PC-9 (cell line): ENCODE measurements at regions not wholly inside any gene's neighbourhood (a gene's known extent, or its start where the extent isn't known, plus 50 kb on each side); places are given as distances from the start of the nearest gene placed in this dataset.

Experiments
- BruUV-seq: library from RNA; stranded (reverse); fragments of 400-500 nt; replicated peaks from 2 replicates; lab custom pipeline; 2021; lab: Mats Ljungman, UMichigan
- CTCF ChIA-PET: fragments of 300-600 bp; sonication (Branson Sonifier 250); formaldehyde crosslinking; loops from one replicate; lab custom pipeline; 2022; ENCODE audit warnings: antibody characterized with exemption; lab: Charles Lee
- POLR2A ChIA-PET: fragments of 300-600 bp; sonication (Branson Sonifier 250); formaldehyde crosslinking; loops from one replicate; lab custom pipeline; 2022; ENCODE audit warnings: antibody characterized with exemption; ENCODE audit not compliant: unreplicated experiment; lab: Charles Lee
- DNase-seq, 2 experiments: peaks; one replicate each; pipeline versions ENCODE4 v3.0.0 to v3.0.0-alpha.2; 2015 to 2022; ENCODE audit warnings: mixed read lengths in 1 of 2
- H2AFZ ChIP-seq: fragments of 200-600 bp; sonication (generic); 2 replicates; pipeline ENCODE4 v1.8.1; 2017; ENCODE audit warnings: antibody characterized with exemption
- H3F3A ChIP-seq: fragments of 200-600 bp; sonication (generic); 2 replicates; pipeline ENCODE4 v1.8.1; 2017; ENCODE audit warnings: antibody characterized with exemption, mild to moderate bottlenecking, low read depth; ENCODE audit not compliant: insufficient read depth
- H3K27ac ChIP-seq: fragments of 200-600 bp; sonication (generic); 2 replicates; pipeline ENCODE4 v1.6.1; 2016; ENCODE audit warnings: mixed run types
- H3K27me3 ChIP-seq: fragments of 200-600 bp; sonication (generic); 2 replicates; pipeline ENCODE4 v1.6.1; 2016; ENCODE audit warnings: low read depth, mixed run types; ENCODE audit not compliant: insufficient read depth
- H3K36me3 ChIP-seq: fragments of 200-600 bp; sonication (generic); 2 replicates; pipeline ENCODE4 v1.6.1; 2016; ENCODE audit warnings: low read depth, mixed run types
- H3K4me1 ChIP-seq: fragments of 200-600 bp; sonication (generic); replicated peaks from 2 replicates; pipeline ENCODE4 v1.6.1; 2016; ENCODE audit warnings: mixed run types; ENCODE audit not compliant: insufficient read depth
- H3K4me2 ChIP-seq: fragments of 200-600 bp; sonication (generic); 2 replicates; pipeline ENCODE4 v1.6.1; 2017; ENCODE audit warnings: mixed run types
- H3K4me3 ChIP-seq: fragments of 200-600 bp; sonication (generic); 2 replicates; pipeline ENCODE4 v1.6.1; 2016; ENCODE audit warnings: mixed run types
- H3K79me2 ChIP-seq: fragments of 200-600 bp; sonication (generic); 2 replicates; pipeline ENCODE4 v1.6.1; 2017; ENCODE audit warnings: low read depth, mixed run types
- H3K9me2 ChIP-seq: fragments of 200-600 bp; sonication (generic); 2 replicates; pipeline ENCODE4 v1.8.1; 2017; ENCODE audit warnings: mild to moderate bottlenecking; ENCODE audit not compliant: insufficient read depth
- H3K9me3 ChIP-seq: fragments of 200-600 bp; sonication (generic); 2 replicates; pipeline ENCODE4 v1.8.1; 2016; ENCODE audit warnings: low read depth; ENCODE audit not compliant: insufficient read depth
- H4K20me1 ChIP-seq: fragments of 200-600 bp; sonication (generic); 2 replicates; pipeline ENCODE4 v1.8.1; 2017; ENCODE audit not compliant: insufficient read depth
- CTCF ChIP-seq: fragments of 200-600 bp; sonication (generic); conservative IDR thresholded peaks from 2 replicates; pipeline ENCODE4 v1.6.1; 2017; ENCODE audit warnings: mixed run types, antibody characterized with exemption, mild to moderate bottlenecking, moderate library complexity
- EZH2 ChIP-seq: fragments of 200-600 bp; sonication (generic); IDR thresholded peaks from 2 replicates; pipeline ENCODE4 v1.8.0; 2017; ENCODE audit warnings: antibody characterized with exemption, low read depth
- intact Hi-C: fragments of 100-400 bp; cut with micrococcal nuclease; formaldehyde crosslinking; loops from one replicate; pipeline ENCODE4 v1.10.0; 2022; ENCODE audit not compliant: unreplicated experiment

- no peak for DNase-seq
- intact Hi-C loops, result no loop called here
- no peaks in the 10 kb centered on the region for H3K27me3 ChIP-seq
- BruUV-seq, result no TSS peak
- no peak for TF ChIP-seq CTCF
- TF ChIP-seq EZH2, result no peak
- ChIA-PET CTCF (no interaction called here), POLR2A (no interaction called here)
- H3K27ac ChIP-seq, result no peak overlapping the region
- H3K36me3 ChIP-seq, result no peaks in the 10 kb centered on the region
- no peaks in the 10 kb centered on the region for H3K79me2 ChIP-seq
- H3K9me3 ChIP-seq, result no peaks in the 10 kb centered on the region
- H2AFZ ChIP-seq, result no peak overlapping the region
- no peaks in the 10 kb centered on the region for H3F3A ChIP-seq
- no peak overlapping the region for H3K4me3 ChIP-seq
- H3K4me1 ChIP-seq, result no peaks in the 10 kb centered on the region
- no peaks in the 10 kb centered on the region for H4K20me1 ChIP-seq
- no peaks in the 10 kb centered on the region for H3K9me2 ChIP-seq
- no peak overlapping the region for H3K4me2 ChIP-seq
Observed at GRCh38 chr4:106463622-106464021, 95.0 kb upstream of the GIMD1 start.

- intact Hi-C loops, result no loop called here
- no peaks in the 10 kb centered on the region for H3K9me3 ChIP-seq
- no peaks in the 10 kb centered on the region for H3K9me2 ChIP-seq
- no peaks in the 10 kb centered on the region for H3K36me3 ChIP-seq
- H2AFZ ChIP-seq, result no peak overlapping the region
- TF ChIP-seq CTCF, result no peak
- no peak for TF ChIP-seq EZH2
- no TSS peak for BruUV-seq
- no peak overlapping the region for H3K4me2 ChIP-seq
- no peaks in the 10 kb centered on the region for H3K79me2 ChIP-seq
- ChIA-PET POLR2A (no interaction called here), CTCF (no interaction called here)
- no peak for DNase-seq
- H3K27ac ChIP-seq, result no peak overlapping the region
- no peaks in the 10 kb centered on the region for H4K20me1 ChIP-seq
- no peaks in the 10 kb centered on the region for H3K4me1 ChIP-seq
- H3K27me3 ChIP-seq, result no peaks in the 10 kb centered on the region
- H3K4me3 ChIP-seq, result no peak overlapping the region
- no peaks in the 10 kb centered on the region for H3F3A ChIP-seq
Observed at GRCh38 chr4:106454581-106454980, 86.0 kb upstream of the GIMD1 start.

DNA sequence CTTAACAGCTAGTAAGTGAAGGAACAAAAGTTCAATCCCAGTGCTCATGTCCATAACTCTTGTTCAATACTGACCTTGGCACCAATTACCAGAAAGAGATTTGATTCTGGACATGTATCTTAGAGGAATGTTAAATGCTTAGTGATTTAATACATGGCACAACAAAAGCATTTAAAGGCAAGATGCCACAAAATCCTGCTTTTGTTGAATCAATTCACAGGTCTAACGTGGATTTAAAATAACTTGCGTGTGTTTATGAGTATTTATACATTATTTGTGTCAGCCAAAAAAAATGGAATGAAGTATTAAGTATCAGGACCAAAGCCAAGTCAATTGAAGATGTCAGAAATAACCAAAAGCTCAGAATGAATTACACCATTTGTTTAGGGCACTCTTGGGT, 85.4 kb upstream of the GIMD1 start:
- H3K4me2 ChIP-seq, result no peak overlapping the region
- H3F3A ChIP-seq, result no peaks in the 10 kb centered on the region
- no peaks in the 10 kb centered on the region for H3K9me2 ChIP-seq
- no TSS peak for BruUV-seq
- H3K36me3 ChIP-seq, result no peaks in the 10 kb centered on the region
- H3K79me2 ChIP-seq, result no peaks in the 10 kb centered on the region
- H3K9me3 ChIP-seq, result no peaks in the 10 kb centered on the region
- no peaks in the 10 kb centered on the region for H3K27me3 ChIP-seq
- H4K20me1 ChIP-seq, result no peaks in the 10 kb centered on the region
- CTCF ChIA-PET, result no interaction called here
- POLR2A ChIA-PET, result no interaction called here
- H3K4me3 ChIP-seq, result no peak overlapping the region
- no peaks in the 10 kb centered on the region for H3K4me1 ChIP-seq
- intact Hi-C loops, result no loop called here
- no peak for DNase-seq
- TF ChIP-seq EZH2, result no peak
- TF ChIP-seq CTCF, result no peak
- no peak overlapping the region for H3K27ac ChIP-seq
- no peak overlapping the region for H2AFZ ChIP-seq
